CD4-positive, alpha-beta T cell treated with Interleukin-15 for 1 hour (primary cell): ENCODE measurements at regions not wholly inside any gene's neighbourhood (a gene's known extent, or its start where the extent isn't known, plus 50 kb on each side); places are given as distances from the start of the nearest gene placed in this dataset.

Source experiments
- DNase-seq: peaks from one replicate; pipeline ENCODE4 v3.0.0-alpha.2; 2020

GRCh38 chr5:82349652-82350051, 71.5 kb upstream of the RPS23 start:
- no peak for DNase-seq

DNA sequence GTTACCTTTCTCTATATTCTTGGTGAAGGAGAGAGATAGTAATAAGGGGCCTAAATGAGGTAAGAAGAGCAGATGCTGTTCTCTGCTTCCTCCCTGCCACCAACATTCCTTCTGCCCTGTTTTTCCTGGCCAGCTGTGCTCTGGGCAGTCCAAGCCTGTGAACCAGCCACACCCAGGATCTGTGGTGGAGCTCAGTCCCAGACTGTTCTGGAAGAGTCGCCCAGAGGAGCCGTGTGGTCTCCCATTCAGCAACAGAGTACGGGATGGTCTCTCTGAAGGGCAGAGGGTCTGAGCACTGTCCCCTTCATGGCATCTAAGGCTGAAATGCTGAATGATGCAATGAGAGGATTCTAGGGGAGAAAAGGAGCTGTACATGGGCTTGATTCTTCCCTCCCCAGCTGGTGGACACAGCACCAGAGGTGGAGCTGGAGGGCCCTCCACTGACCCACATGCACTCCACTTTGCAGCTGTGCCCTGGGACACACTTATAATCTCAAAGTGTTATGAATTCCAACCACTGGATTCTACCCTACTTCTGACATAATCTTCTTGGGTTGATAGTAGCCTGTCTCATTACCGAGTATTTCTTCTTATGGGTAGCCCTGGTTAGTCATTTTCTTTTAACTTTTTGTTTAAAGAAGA, 70.8 kb upstream of the RPS23 start:
- no peak for DNase-seq

- DNase-seq = no peak
Observed at GRCh38 chr5:82347201-82347865, 69.2 kb upstream of the RPS23 start.

DNA sequence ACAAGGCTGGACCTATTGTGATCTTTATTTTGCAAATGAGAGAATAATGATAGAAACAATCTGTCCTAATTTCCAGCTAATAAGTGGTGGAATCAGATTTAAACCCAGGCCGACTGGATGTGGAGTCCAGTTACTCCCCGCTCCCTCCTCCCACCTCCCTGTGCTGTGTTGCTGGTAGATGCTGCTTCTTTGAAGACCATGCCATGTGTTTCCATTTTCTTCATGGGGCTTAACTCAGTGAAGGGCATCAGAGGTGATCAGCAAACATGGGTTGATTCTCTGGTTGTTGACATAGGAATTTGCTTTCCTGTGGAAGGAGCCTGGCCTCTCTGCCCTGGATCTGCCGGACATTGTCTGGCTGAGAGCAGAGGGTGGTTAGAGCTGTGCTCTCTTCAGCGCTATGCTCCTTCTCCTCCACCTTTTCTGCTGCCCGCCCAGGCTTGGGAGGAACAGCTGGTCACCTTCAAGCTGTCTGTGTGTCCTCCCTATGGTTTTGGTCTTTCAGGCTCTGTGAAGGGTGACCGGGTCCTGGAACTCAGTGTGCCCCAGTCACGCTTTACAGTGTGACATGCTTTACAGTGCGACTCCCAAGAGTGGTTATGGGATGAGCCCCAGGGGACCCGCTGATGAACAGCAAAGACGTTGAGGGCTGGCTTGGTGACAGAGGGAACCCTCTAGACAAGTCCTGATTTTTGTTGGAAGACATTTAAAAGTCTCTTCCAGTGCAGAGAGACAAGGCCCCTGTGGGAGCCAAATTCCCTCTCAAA, 68.4 kb upstream of the RPS23 start:
- DNase-seq = no peak

DNA sequence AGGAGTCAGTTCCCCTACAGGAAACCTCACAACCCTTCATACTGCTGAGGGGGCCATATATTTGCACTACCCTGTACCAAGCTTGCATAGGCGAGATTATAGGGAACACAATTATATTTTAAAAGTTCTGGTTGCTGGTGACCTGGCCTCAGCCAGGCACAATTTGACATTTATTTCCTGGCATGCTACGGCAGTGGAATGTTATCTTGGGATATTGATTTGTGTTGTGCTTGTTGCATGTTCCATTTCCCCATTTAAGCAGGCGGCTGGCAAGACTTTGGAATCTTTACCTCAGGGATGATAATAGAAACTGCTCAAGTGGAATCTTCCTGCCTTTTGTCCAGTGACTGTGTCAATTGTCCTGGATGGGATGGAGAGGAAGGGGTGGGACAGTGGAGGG, 67.0 kb upstream of the RPS23 start:
- DNase-seq = no peak

GRCh38 chr5:82341325-82341724, 63.2 kb upstream of the RPS23 start:
- no peak for DNase-seq

DNA sequence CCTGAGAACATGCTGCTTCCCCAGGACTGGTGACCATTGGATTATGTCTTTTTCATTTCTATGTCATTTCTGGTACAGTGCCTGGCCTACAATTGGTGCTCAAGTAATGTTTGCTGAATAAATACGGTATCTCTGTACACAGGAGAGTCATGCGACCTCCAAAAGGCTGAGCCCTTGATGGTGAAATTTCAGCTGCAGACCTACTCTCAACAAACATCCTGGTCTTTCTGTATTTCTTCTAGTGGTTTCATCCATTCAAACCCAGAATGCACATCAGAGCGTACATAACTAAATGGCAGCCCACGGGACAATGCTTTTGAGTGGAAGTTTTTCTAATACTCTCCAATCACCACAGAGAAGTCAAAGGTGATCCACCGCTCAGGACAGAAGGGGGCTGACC, 62.6 kb upstream of the RPS23 start:
- DNase-seq = no peak

DNA sequence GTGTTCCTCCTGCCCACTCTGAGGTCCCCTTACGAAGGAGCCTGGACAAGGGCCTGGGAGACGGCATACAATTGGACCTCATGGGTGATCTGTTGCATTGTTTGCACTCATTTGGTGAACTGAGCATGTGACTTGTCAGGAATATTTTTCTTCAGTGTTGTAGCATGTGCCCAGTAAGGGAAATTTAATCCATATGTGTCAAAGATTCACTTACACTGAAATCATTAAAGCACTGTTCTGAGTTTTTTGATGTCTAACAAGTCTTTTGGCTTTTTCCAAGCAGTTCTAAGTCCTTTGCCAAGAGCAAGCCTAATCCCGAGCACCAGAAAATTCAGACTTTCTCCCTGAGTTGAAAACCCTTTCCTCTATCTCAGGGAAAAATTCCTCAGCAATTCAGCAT, 61.6 kb upstream of the RPS23 start:
- no peak for DNase-seq

DNA sequence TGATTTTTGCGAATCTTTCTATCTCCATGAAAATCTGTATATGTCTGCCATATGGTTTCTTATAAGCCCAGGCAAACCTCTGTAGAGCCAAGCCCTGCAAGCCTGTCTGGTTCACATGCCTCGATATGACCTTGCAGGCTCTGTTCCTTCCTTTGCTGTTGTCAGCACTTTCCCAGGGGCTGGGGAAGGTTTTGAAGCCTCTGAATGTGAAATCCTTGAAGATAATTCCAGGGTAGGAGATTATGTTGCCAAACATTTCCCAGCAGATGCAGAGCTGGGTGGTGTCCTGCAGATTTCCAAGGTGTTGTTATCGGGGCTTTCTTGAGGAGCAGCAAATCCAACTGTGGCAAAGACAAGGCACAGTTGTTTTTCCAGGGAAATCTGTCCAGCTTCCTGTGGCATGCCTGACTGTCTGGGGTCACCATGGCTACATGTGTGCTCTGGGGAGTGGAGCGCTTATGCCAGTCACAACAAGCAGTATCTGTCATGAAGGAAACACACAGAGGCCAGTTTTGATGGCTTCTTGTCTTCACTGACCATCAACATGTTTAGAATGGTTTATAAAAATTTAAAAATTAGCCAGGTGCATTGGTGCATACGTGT, 60.7 kb upstream of the RPS23 start:
- no peak for DNase-seq

DNA sequence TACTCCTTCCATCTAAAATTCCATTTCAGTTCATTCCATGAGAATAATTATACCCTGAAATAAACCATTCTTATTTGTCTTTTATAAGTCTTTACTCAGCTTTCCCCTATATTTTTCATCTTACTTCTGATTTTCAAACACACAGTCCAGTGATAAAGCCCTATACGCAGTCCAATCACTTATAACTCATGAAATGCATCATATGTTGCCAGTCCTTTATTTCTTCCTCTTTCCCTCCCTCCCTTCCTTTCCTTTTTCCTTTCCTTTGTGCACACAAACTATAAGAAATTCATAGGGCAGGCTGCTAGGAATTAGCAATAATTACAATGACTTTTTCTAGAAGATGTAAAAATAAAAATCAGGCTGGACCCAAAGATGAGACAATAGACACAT, 58.8 kb upstream of the RPS23 start:
- no peak for DNase-seq

DNA sequence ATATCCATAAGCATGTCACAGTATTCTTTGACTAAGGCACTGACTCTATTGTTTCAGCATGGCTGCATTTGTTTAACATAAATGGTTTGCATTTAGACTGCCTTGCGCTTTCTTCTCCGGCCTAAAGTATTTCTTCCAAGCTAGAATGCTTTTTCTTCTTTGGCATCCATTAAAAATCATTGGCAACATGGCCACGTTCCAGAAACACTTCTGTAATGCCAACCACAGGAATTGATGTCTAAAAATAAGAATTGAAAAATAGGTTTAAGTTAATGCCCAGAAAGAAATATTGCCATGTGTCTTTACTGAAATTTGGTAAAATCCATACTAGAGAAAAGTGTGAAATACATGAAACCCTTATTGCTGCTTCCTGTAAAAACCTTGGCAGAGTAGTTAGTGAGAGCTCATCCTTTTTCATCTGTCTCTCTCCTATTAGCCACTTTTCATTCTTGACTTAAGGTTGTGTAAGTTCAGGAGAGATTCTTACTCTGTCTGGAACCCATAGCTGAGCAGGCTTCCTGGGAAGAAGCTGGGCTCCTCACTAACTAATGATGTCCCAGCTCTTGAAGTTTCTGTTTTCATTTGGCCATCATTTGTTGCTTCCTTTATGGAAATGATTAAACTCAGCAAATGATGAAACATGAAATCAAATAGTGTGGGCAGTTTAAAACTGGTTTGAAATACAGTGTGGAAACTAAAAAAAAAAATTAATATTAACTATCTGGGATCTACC, 58.2 kb upstream of the RPS23 start:
- DNase-seq = no peak

GRCh38 chr5:82335806-82336205, 57.7 kb upstream of the RPS23 start:
- DNase-seq = no peak

GRCh38 chr5:82334856-82335255, 56.7 kb upstream of the RPS23 start:
- no peak for DNase-seq

- DNase-seq = no peak
Observed at GRCh38 chr5:82334085-82334692, 56.0 kb upstream of the RPS23 start.

DNA sequence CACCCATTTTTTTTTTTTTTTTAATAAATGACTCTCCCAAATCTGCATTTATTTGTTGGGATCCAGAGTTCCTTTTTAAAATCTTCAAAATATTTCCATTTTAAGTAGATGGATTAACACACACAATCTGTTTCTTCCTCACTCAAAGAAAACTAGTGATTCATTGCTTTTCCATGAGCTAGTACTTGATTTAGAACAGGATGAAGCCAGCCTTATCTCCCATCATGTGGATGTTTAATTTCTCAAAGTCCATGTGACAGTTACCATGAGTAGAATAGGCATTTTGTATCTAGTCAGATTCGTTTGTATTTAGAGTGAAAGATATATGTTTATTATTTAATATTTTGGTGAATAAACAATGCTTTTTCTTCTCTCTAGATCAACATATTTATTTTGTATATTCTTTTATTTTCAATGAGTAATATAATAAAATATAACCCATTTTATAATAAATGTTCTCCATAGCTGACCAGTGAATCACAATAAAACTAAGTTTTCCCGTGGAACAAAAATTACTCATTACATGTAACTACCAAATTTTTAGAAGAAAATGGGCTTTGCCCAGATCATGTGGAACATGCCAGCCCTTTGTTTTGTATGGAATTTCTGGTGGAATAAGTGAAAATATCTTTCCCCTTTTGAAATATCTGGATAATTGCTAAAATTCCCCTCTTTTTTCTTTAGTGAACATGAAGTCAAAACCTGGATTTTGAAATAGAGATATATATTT, 54.9 kb upstream of the RPS23 start:
- DNase-seq = no peak

GRCh38 chr5:82332064-82332855, 54.1 kb upstream of the RPS23 start:
- DNase-seq = no peak

- DNase-seq = no peak
Observed at GRCh38 chr5:82331557-82331956, 53.4 kb upstream of the RPS23 start.

- DNase-seq = no peak
Observed at GRCh38 chr5:82330530-82331270, 52.5 kb upstream of the RPS23 start.

- no peak for DNase-seq
Observed at GRCh38 chr5:82329393-82329792, 51.2 kb upstream of the RPS23 start.
